Transverse colon (tissue), 3 donors: ENCODE measurements at regions not wholly inside any gene's neighbourhood (a gene's known extent, or its start where the extent isn't known, plus 50 kb on each side); places are given as distances from the start of the nearest gene placed in this dataset.

Experiments
- POLR2A ChIP-seq: fragments of 450-650 bp; IDR thresholded peaks from one replicate; pipeline ENCODE4 v1.6.1; 2016; ENCODE audit warnings: antibody characterized with exemption, mild to moderate bottlenecking, moderate library complexity
- POLR2AphosphoS5 ChIP-seq, 3 donors: sonication (generic); formaldehyde crosslinking; IDR thresholded peaks; one replicate each; pipeline ENCODE4 v1.6.1; 2016; ENCODE audit warnings: antibody characterized with exemption in 3 of 3

- TF ChIP-seq POLR2A = no peak
- TF ChIP-seq POLR2AphosphoS5 (IDR thresholded peaks at IDR 0.05) = no peak
Observed at GRCh38 chr14:37695866-37696265, 100.4 kb downstream of the TTC6 start.
